GM23338 (cell line): ENCODE measurements at regions not wholly inside any gene's neighbourhood (a gene's known extent, or its start where the extent isn't known, plus 50 kb on each side); places are given as distances from the start of the nearest gene placed in this dataset.

Source experiments
- ATAC-seq: fragments of 200-7000 bp; cut with Tn5 transposase; 3 replicates; pipeline ENCODE4 v1.9.1; 2020
- DNase-seq: peaks from one replicate; pipeline ENCODE4 v3.0.0-alpha.2; 2015; ENCODE audit warnings: low spot score
- H2AFZ ChIP-seq: fragments of 200-600 bp; sonication (generic); 2 replicates; pipeline ENCODE4 v1.8.0; 2016; ENCODE audit warnings: antibody characterized with exemption, mild to moderate bottlenecking, moderate library complexity
- H3F3A ChIP-seq: fragments of 200-600 bp; sonication (generic); replicated peaks from 2 replicates; pipeline ENCODE4 v1.8.0; 2017; ENCODE audit warnings: antibody characterized with exemption, mixed run types, low read depth
- H3K27ac ChIP-seq: fragments of 200-600 bp; sonication (generic); 2 replicates; pipeline ENCODE4 v1.6.1; 2016; ENCODE audit warnings: low read depth
- H3K27me3 ChIP-seq: fragments of 200-600 bp; sonication (generic); 2 replicates; pipeline ENCODE4 v1.8.0; 2016; ENCODE audit warnings: mild to moderate bottlenecking, mixed run types, moderate library complexity; ENCODE audit not compliant: insufficient read depth
- H3K36me3 ChIP-seq: fragments of 200-600 bp; sonication (generic); 2 replicates; pipeline ENCODE4 v1.8.0; 2016; ENCODE audit warnings: mild to moderate bottlenecking; ENCODE audit not compliant: insufficient read depth
- H3K4me1 ChIP-seq: fragments of 200-600 bp; sonication (generic); 2 replicates; pipeline ENCODE4 v1.8.0; 2016; ENCODE audit warnings: mild to moderate bottlenecking, moderate library complexity; ENCODE audit not compliant: insufficient read depth
- H3K4me2 ChIP-seq: fragments of 200-600 bp; sonication (generic); 2 replicates; pipeline ENCODE4 v1.7.1; 2017; ENCODE audit warnings: mixed run types
- H3K4me3 ChIP-seq: fragments of 200-600 bp; sonication (generic); 2 replicates; pipeline ENCODE4 v1.6.1; 2016; ENCODE audit warnings: mixed run types
- H3K79me2 ChIP-seq: fragments of 200-600 bp; sonication (generic); replicated peaks from 2 replicates; pipeline ENCODE4 v1.8.0; 2017; ENCODE audit warnings: mild to moderate bottlenecking; ENCODE audit not compliant: insufficient read depth
- H3K9me2 ChIP-seq: fragments of 200-600 bp; sonication (generic); 2 replicates; pipeline ENCODE4 v1.8.0; 2017; ENCODE audit not compliant: insufficient read depth
- H4K20me1 ChIP-seq: fragments of 200-600 bp; sonication (generic); replicated peaks from 2 replicates; pipeline ENCODE4 v1.8.0; 2017; ENCODE audit warnings: mild to moderate bottlenecking; ENCODE audit not compliant: insufficient read depth
- H3K27ac Mint-ChIP-seq: 2 replicates; pipeline ENCODE4 v1.8.0; 2020; ENCODE audit warnings: inconsistent platforms, mild to moderate bottlenecking, moderate library complexity, mixed read lengths
- H3K27me3 Mint-ChIP-seq: 3 replicates; pipeline ENCODE4 v1.8.0; 2022; ENCODE audit warnings: low read depth, mild to moderate bottlenecking, moderate library complexity, mixed read lengths, inconsistent platforms; ENCODE audit not compliant: insufficient read depth, poor library complexity
- H3K36me3 Mint-ChIP-seq: 3 replicates; pipeline ENCODE4 v1.8.0; 2021; ENCODE audit warnings: low read depth, mild to moderate bottlenecking, inconsistent platforms, moderate library complexity, mixed read lengths
- H3K4me1 Mint-ChIP-seq: 3 replicates; pipeline ENCODE4 v1.8.0; 2020; ENCODE audit warnings: mild to moderate bottlenecking, inconsistent platforms, mixed read lengths
- H3K4me3 Mint-ChIP-seq: 3 replicates; pipeline ENCODE4 v1.8.0; 2021; ENCODE audit warnings: moderate library complexity, mild to moderate bottlenecking, inconsistent platforms, mixed read lengths
- H3K9me3 Mint-ChIP-seq: 3 replicates; pipeline ENCODE4 v1.8.0; 2020; ENCODE audit warnings: moderate library complexity, mild to moderate bottlenecking, inconsistent platforms, mixed read lengths
- CREB1 ChIP-seq: fragments of 250-450 bp; sonication (Bioruptor Pico); IDR thresholded peaks from 2 replicates; pipeline ENCODE4 v1.5.0; 2020; ENCODE audit warnings: low read depth, mild to moderate bottlenecking, moderate library complexity
- EZH2 ChIP-seq: fragments of 200-600 bp; sonication (generic); IDR thresholded peaks from one replicate; pipeline ENCODE4 v1.8.0; 2017; ENCODE audit warnings: antibody characterized with exemption, mild to moderate bottlenecking, low read depth; ENCODE audit not compliant: unreplicated experiment
- EZH2phosphoT487 ChIP-seq: fragments of 200-600 bp; sonication (generic); IDR thresholded peaks from one replicate; pipeline ENCODE4 v1.8.1; 2018; ENCODE audit warnings: antibody characterized with exemption; ENCODE audit not compliant: unreplicated experiment
- JUNB ChIP-seq: IDR thresholded peaks from one replicate; pipeline ENCODE4 v1.6.1; 2016; ENCODE audit warnings: antibody characterized with exemption; ENCODE audit not compliant: unreplicated experiment
- NANOG ChIP-seq: IDR thresholded peaks from 2 replicates; pipeline ENCODE4 v1.6.1; 2016; ENCODE audit warnings: antibody characterized with exemption, borderline replicate concordance
- STAT1 ChIP-seq: IDR thresholded peaks from one replicate; pipeline ENCODE4 v1.6.1; 2016; ENCODE audit warnings: antibody characterized with exemption; ENCODE audit not compliant: unreplicated experiment
- ZNF331 ChIP-seq: fragments of 250-450 bp; sonication (Bioruptor Pico); IDR thresholded peaks from 2 replicates; pipeline ENCODE4 v1.5.0; 2020; ENCODE audit warnings: low read depth, mild to moderate bottlenecking, moderate library complexity
- TF ChIP-seq, protein P1 (sequence below), 2 experiments: fragments of 200-600 bp in 1 of 2; sonication (generic) in 1 of 2; conservative IDR thresholded peaks; 2 replicates each; pipeline versions ENCODE4 v1.5.1 to v1.6.1; 2016 to 2017; ENCODE audit warnings: antibody characterized with exemption in 2 of 2, low read depth in 2 of 2, mild to moderate bottlenecking in 2 of 2, moderate library complexity in 1 of 2
- TF ChIP-seq, protein P2 (sequence below): IDR thresholded peaks from 2 replicates; pipeline ENCODE4 v1.6.1; 2016; ENCODE audit warnings: antibody characterized with exemption
- TF ChIP-seq, protein P3 (sequence below): IDR thresholded peaks from one replicate; pipeline ENCODE4 v1.6.1; 2018; ENCODE audit warnings: antibody characterized with exemption; ENCODE audit not compliant: unreplicated experiment

DNA sequence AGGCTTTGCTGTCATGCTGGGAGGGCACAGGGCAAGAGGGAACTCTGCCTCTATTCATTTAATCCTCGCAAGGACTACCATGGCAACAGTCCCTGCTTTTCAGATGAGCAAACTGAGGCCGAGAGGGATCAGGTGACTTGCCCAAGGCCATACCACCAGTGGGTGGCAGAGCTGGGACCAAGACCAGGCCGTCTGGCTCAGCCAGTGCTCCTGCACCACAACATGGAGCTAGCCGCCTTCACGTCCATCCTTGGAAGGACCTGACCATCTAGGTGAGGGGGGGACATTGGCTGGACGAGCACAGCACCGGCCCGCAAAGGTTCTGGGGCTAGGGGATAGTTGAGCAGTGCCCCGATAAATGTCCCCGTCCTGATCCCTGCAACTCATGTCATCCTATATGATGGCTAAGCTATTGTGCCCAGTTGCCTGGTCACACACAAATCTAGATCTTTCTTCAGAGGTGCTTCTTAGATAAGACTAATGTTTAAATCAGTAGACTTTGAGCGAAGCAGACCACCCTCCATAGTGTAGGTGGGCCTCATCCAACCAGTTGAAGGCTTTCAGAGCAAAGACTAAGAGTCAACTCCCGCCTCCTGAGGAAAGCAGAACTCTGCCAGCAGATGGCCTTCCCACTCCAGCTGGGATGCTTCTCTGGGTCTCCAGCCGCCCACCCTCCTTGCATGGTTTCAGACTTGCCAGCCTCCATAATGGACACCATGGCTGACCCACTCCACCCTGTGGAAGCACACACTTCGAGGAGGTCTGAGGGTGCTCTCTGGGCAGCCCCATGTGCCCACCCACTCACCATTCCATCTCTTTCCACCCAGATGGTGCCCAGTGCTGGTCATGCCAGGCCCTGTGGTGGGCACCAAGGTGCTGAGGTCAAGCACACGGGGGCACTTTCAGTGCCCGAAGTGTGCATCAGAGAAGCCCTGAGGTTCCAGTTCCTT, 214.8 kb upstream of the RAB6C start:
- H4K20me1 ChIP-seq, result no peaks in the 10 kb centered on the region
- DNase-seq, result no peak
- no peaks in the 10 kb centered on the region for H3K9me2 ChIP-seq
- Mint-ChIP-seq H3K27ac (no peak overlapping the region), H3K9me3 (no peaks in the 10 kb centered on the region), H3K27me3 (peaks cover 9% of the 10 kb centered on the region), H3K4me1 (0 out of 3 replicates have a peak, but pooled peaks cover 4% of the 10 kb centered on the region), H3K36me3 (no peaks in the 10 kb centered on the region), H3K4me3 (no peak overlapping the region)
- no peak overlapping the region for H3K4me3 ChIP-seq
- H3K4me1 ChIP-seq, result no peaks in the 10 kb centered on the region
- no peak; the same call in 2 of the 3 replicates for ATAC-seq
- H3K27me3 ChIP-seq, result no peaks in the 10 kb centered on the region
- no peaks in the 10 kb centered on the region for H3K79me2 ChIP-seq
- no peaks in the 10 kb centered on the region for H3F3A ChIP-seq
- no peak overlapping the region for H2AFZ ChIP-seq
- TF ChIP-seq, protein P1, sequence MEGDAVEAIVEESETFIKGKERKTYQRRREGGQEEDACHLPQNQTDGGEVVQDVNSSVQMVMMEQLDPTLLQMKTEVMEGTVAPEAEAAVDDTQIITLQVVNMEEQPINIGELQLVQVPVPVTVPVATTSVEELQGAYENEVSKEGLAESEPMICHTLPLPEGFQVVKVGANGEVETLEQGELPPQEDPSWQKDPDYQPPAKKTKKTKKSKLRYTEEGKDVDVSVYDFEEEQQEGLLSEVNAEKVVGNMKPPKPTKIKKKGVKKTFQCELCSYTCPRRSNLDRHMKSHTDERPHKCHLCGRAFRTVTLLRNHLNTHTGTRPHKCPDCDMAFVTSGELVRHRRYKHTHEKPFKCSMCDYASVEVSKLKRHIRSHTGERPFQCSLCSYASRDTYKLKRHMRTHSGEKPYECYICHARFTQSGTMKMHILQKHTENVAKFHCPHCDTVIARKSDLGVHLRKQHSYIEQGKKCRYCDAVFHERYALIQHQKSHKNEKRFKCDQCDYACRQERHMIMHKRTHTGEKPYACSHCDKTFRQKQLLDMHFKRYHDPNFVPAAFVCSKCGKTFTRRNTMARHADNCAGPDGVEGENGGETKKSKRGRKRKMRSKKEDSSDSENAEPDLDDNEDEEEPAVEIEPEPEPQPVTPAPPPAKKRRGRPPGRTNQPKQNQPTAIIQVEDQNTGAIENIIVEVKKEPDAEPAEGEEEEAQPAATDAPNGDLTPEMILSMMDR (conservative IDR thresholded peaks at IDR 0.05; ENCODE audit: low read depth in 2 of 2), result peak in 1 of 2 experiments; percentile 53; a peak in 3 of 4 replicates
- no peak for TF ChIP-seq NANOG
- H3K4me2 ChIP-seq, result no peak overlapping the region
- no peaks in the 10 kb centered on the region for H3K36me3 ChIP-seq
- no peak overlapping the region for H3K27ac ChIP-seq

DNA sequence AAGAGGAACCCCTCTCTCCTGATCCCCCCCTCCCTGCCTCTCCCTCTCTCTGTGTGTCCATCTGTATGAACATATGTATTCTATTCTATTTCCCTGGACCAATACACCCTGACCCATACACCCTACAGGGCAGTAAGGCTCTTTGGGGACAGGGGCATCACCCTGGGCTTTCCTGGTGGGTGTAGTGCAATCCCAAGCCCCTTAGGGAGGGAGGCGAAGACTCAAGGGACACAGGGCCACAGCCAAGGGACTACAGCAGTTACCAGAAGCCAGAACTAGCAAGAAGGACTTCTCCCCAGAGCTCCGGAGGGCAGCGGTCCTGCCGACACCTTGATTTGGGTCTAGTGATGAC, 214.2 kb upstream of the RAB6C start:
- Mint-ChIP-seq H3K27me3 (peaks cover 9% of the 10 kb centered on the region), H3K4me1 (0 out of 3 replicates have a peak, but pooled peaks cover 4% of the 10 kb centered on the region), H3K36me3 (no peaks in the 10 kb centered on the region), H3K4me3 (no peak overlapping the region), H3K9me3 (no peaks in the 10 kb centered on the region), H3K27ac (no peak overlapping the region)
- Histone ChIP-seq H3K4me2 (no peak overlapping the region), H3K9me2 (no peaks in the 10 kb centered on the region), H3K27me3 (no peaks in the 10 kb centered on the region), H3K4me1 (no peaks in the 10 kb centered on the region), H3K36me3 (no peaks in the 10 kb centered on the region), H3K27ac (no peak overlapping the region), H4K20me1 (no peaks in the 10 kb centered on the region), H3F3A (no peaks in the 10 kb centered on the region), H3K4me3 (no peak overlapping the region), H3K79me2 (no peaks in the 10 kb centered on the region), H2AFZ (no peak overlapping the region)
- no peak for DNase-seq
- TF ChIP-seq, protein P2, sequence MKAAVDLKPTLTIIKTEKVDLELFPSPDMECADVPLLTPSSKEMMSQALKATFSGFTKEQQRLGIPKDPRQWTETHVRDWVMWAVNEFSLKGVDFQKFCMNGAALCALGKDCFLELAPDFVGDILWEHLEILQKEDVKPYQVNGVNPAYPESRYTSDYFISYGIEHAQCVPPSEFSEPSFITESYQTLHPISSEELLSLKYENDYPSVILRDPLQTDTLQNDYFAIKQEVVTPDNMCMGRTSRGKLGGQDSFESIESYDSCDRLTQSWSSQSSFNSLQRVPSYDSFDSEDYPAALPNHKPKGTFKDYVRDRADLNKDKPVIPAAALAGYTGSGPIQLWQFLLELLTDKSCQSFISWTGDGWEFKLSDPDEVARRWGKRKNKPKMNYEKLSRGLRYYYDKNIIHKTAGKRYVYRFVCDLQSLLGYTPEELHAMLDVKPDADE, result no peak
- TF ChIP-seq JUNB (no peak), EZH2phosphoT487 (no peak), ZNF331 (CRISPR knock-in tag) (no peak), EZH2 (no peak), CREB1 (CRISPR knock-in tag) (no peak), STAT1 (no peak), NANOG (no peak)
- TF ChIP-seq, protein P3, sequence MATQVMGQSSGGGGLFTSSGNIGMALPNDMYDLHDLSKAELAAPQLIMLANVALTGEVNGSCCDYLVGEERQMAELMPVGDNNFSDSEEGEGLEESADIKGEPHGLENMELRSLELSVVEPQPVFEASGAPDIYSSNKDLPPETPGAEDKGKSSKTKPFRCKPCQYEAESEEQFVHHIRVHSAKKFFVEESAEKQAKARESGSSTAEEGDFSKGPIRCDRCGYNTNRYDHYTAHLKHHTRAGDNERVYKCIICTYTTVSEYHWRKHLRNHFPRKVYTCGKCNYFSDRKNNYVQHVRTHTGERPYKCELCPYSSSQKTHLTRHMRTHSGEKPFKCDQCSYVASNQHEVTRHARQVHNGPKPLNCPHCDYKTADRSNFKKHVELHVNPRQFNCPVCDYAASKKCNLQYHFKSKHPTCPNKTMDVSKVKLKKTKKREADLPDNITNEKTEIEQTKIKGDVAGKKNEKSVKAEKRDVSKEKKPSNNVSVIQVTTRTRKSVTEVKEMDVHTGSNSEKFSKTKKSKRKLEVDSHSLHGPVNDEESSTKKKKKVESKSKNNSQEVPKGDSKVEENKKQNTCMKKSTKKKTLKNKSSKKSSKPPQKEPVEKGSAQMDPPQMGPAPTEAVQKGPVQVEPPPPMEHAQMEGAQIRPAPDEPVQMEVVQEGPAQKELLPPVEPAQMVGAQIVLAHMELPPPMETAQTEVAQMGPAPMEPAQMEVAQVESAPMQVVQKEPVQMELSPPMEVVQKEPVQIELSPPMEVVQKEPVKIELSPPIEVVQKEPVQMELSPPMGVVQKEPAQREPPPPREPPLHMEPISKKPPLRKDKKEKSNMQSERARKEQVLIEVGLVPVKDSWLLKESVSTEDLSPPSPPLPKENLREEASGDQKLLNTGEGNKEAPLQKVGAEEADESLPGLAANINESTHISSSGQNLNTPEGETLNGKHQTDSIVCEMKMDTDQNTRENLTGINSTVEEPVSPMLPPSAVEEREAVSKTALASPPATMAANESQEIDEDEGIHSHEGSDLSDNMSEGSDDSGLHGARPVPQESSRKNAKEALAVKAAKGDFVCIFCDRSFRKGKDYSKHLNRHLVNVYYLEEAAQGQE, result no peak
- ATAC-seq, result no peak
